Muscle of leg (tissue), 3 donors: ENCODE measurements at regions not wholly inside any gene's neighbourhood (a gene's known extent, or its start where the extent isn't known, plus 50 kb on each side); places are given as distances from the start of the nearest gene placed in this dataset.

Experiments used
- DNase-seq: peaks from one replicate; pipeline ENCODE4 v3.0.0; 2013
- H3K27ac ChIP-seq: one replicate; pipeline ENCODE4 v1.5.1; 2013; ENCODE audit warnings: mild to moderate bottlenecking, low read length, control low read depth
- H3K27me3 ChIP-seq: one replicate; pipeline ENCODE4 v1.6.1; 2013; ENCODE audit warnings: low read length; ENCODE audit not compliant: control insufficient read depth, insufficient read depth
- H3K36me3 ChIP-seq: one replicate; pipeline ENCODE4 v1.6.1; 2013; ENCODE audit warnings: low read length; ENCODE audit not compliant: control insufficient read depth, insufficient read depth
- H3K4me1 ChIP-seq: one replicate; pipeline ENCODE4 v1.6.1; 2013; ENCODE audit warnings: low read length; ENCODE audit not compliant: control insufficient read depth, insufficient read depth
- H3K4me3 ChIP-seq: one replicate; pipeline ENCODE4 v1.5.1; 2013; ENCODE audit warnings: low read length, control low read depth
- H3K9me3 ChIP-seq: replicated peaks from 2 replicates; pipeline ENCODE4 v1.6.1; 2013; ENCODE audit warnings: low read depth, low read length; ENCODE audit not compliant: control insufficient read depth
- WGBS: methylation state at CpG from one replicate; pipeline ENCODE4 v1.1.5; 2013; ENCODE audit warnings: missing lambda C conversion rate; ENCODE audit not compliant: insufficient coverage; 5-methylcytosine and 5-hydroxymethylcytosine counted together

GRCh38 chr16:9185381-9185780, 93.9 kb downstream of the HAPSTR1 start:
- Histone ChIP-seq H3K27me3 (peaks cover 2% of the 10 kb centered on the region), H3K4me1 (no peaks in the 10 kb centered on the region), H3K27ac (no peak overlapping the region), H3K4me3 (no peak overlapping the region), H3K9me3 (no peaks in the 10 kb centered on the region), H3K36me3 (no peaks in the 10 kb centered on the region)
- no peak for DNase-seq
- no CpG with 5 or more reads among the region's 2 CpGs for WGBS

GRCh38 chr16:9186061-9186460, 94.6 kb downstream of the HAPSTR1 start:
- 90% methylated on average over 1 of the region's 3 CpGs for WGBS

GRCh38 chr16:9188721-9189120, 97.3 kb downstream of the HAPSTR1 start:
- WGBS = 63% methylated on average over 1 of the region's 3 CpGs
- no peak overlapping the region for H3K4me3 ChIP-seq
- H3K4me1 ChIP-seq = no peaks in the 10 kb centered on the region
- no peaks in the 10 kb centered on the region for H3K36me3 ChIP-seq
- no peak overlapping the region for H3K27ac ChIP-seq
- peaks cover 4% of the 10 kb centered on the region for H3K27me3 ChIP-seq
- DNase-seq = no peak
- H3K9me3 ChIP-seq = peaks cover 2% of the 10 kb centered on the region

More at GRCh38 chr16:9186061-9186460, 94.6 kb downstream of the HAPSTR1 start:
- Histone ChIP-seq H3K9me3 (no peaks in the 10 kb centered on the region), H3K27me3 (peaks cover 2% of the 10 kb centered on the region), H3K36me3 (no peaks in the 10 kb centered on the region), H3K4me3 (no peak overlapping the region), H3K4me1 (no peaks in the 10 kb centered on the region), H3K27ac (no peak overlapping the region)
- DNase-seq = no peak

GRCh38 chr16:9191274-9191850, 99.9 kb downstream of the HAPSTR1 start:
- H3K27me3 ChIP-seq = peaks cover 4% of the 10 kb centered on the region
- no peaks in the 10 kb centered on the region for H3K4me1 ChIP-seq
- H3K27ac ChIP-seq = no peak overlapping the region
- H3K36me3 ChIP-seq = no peaks in the 10 kb centered on the region
- H3K9me3 ChIP-seq = peaks cover 2% of the 10 kb centered on the region
- no peak overlapping the region for H3K4me3 ChIP-seq
- no peak for DNase-seq

GRCh38 chr16:9192746-9193145, 101.3 kb downstream of the HAPSTR1 start:
- no CpG with 5 or more reads among the region's 4 CpGs for WGBS
- Histone ChIP-seq H3K27me3 (peaks cover 4% of the 10 kb centered on the region), H3K4me1 (no peaks in the 10 kb centered on the region), H3K9me3 (peaks cover 2% of the 10 kb centered on the region), H3K36me3 (no peaks in the 10 kb centered on the region), H3K27ac (no peak overlapping the region), H3K4me3 (no peak overlapping the region)
- DNase-seq = no peak

- no peak overlapping the region for H3K27ac ChIP-seq
- no peak overlapping the region for H3K4me3 ChIP-seq
- peaks cover 2% of the 10 kb centered on the region for H3K27me3 ChIP-seq
- H3K9me3 ChIP-seq = peaks cover 2% of the 10 kb centered on the region
- WGBS = 21% methylated on average over 4 of the region's 6 CpGs
- H3K4me1 ChIP-seq = peaks cover 2% of the 10 kb centered on the region
- H3K36me3 ChIP-seq = no peaks in the 10 kb centered on the region
- no peak for DNase-seq
These were observed 103.8 kb downstream of the HAPSTR1 start for GRCh38 chr16:9195287-9195686.

- Histone ChIP-seq H3K27me3 (peaks cover 2% of the 10 kb centered on the region), H3K27ac (no peak overlapping the region), H3K4me3 (no peak overlapping the region), H3K4me1 (peaks cover 2% of the 10 kb centered on the region), H3K36me3 (no peaks in the 10 kb centered on the region), H3K9me3 (peaks cover 2% of the 10 kb centered on the region)
- WGBS = 54% methylated on average over 3 of the region's 8 CpGs
- DNase-seq = no peak
These were observed 106.7 kb downstream of the HAPSTR1 start for GRCh38 chr16:9197957-9198661.

GRCh38 chr16:9199311-9199710, 107.9 kb downstream of the HAPSTR1 start:
- Histone ChIP-seq H3K27ac (no peak overlapping the region), H3K36me3 (no peaks in the 10 kb centered on the region), H3K9me3 (no peaks in the 10 kb centered on the region), H3K27me3 (no peaks in the 10 kb centered on the region), H3K4me3 (no peak overlapping the region), H3K4me1 (peaks cover 2% of the 10 kb centered on the region)
- peak; percentile 25 for DNase-seq
- 0% methylated on average over 3 of the region's 8 CpGs for WGBS

- DNase-seq = no peak
- Histone ChIP-seq H3K36me3 (no peaks in the 10 kb centered on the region), H3K4me1 (peaks cover 2% of the 10 kb centered on the region), H3K27ac (no peak overlapping the region), H3K27me3 (no peaks in the 10 kb centered on the region), H3K4me3 (no peak overlapping the region), H3K9me3 (no peaks in the 10 kb centered on the region)
- 86% methylated on average over 1 of the region's 2 CpGs for WGBS
These were observed 108.3 kb downstream of the HAPSTR1 start for GRCh38 chr16:9199751-9200150.

- Histone ChIP-seq H3K4me1 (no peaks in the 10 kb centered on the region), H3K4me3 (no peak overlapping the region), H3K27me3 (no peaks in the 10 kb centered on the region), H3K27ac (no peak overlapping the region), H3K9me3 (no peaks in the 10 kb centered on the region), H3K36me3 (no peaks in the 10 kb centered on the region)
- whole genome bisulfite sequencing = 85% methylated on average over 4 of the region's 10 CpGs
- DNase-seq = no peak
These were observed 112.5 kb downstream of the HAPSTR1 start for GRCh38 chr16:9203956-9204355.
